Left renal pelvis (tissue), 4 donors: ENCODE measurements at regions not wholly inside any gene's neighbourhood (a gene's known extent, or its start where the extent isn't known, plus 50 kb on each side); places are given as distances from the start of the nearest gene placed in this dataset.

Experiments used
- DNase-seq, 4 donors: peaks; one replicate each; pipeline ENCODE4 v3.0.0-alpha.2; 2013; ENCODE audit warnings: low read depth in 4 of 4, low spot score in 3 of 4

DNA sequence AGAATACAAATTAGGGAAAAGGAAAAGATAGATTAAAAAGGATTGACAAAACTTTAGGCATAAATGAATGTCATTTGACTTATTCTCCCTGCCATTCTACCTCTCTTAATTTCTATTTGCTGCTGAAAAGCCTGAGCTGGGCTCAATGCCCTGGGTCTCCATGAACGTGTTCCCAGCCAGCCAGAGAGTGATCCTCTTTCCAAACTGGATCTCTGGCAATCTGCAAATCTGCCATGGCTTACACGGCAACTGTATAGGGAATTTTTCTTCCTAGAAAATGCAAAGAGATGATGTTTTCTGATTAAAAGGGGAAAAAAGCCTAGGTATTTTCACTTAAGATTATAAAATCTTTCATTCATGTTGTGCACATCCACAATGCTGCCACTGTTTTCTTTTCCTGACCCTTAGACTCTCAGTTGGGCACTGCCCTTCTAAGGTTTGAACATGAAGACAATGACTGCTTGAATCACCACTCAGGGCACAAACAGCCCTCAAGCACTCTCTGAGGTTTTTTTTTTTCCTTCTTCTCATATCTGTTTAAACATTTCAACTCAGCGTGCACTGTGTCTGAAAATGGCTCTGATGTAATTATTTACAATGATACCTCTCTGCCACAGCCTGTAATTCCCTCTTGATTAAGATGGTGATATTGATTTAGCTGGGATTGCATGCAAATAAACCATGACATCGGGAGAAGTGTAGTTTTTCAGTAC, 60.3 kb downstream of the DACT1 start:
- no peak for DNase-seq

DNA sequence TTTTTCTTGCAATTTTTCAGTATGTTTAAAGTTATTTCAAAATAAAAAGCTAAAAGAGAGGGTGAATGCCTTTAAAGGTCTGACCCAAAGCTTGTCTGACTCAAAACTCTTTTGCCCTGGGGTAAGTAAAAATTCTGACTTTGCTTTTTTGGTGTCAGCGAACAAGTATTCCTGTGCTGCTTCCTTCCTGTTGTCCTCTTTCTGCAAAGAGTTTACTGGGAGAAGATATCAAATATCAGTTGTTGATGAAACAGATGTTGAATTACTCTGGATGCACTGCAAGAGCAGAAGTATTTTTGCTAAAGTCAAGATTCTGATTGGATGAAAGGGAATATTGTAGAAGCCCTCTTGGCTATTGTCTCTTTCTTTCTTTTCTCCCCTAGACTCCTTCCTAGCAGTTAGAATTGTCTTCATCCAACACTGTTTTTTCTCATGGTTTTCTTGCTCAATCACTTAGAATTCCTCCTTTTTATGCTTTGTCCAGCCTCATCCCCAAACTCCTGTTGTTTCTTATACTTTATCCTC, 62.0 kb downstream of the DACT1 start:
- DNase-seq, result no peak

DNA sequence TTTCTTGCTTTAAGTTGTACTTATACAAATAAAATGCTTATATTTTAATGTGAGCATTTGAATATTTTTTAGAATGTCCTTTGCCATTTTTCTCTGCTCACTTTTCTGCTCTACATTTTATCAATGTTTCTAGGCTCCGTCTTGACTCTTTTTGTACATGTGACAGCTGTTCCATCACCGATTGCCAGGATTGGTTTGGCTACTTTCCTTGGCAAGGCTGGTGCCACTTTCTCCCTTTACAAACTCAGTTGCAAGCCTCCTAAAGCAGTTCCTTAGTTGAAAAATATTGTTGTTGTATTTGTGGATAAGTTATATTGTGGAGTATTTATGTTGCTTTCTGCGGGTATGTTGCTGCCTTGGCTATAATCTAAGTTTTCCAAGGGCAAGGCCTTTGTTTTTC, 63.4 kb downstream of the DACT1 start:
- DNase-seq, result no peak

DNA sequence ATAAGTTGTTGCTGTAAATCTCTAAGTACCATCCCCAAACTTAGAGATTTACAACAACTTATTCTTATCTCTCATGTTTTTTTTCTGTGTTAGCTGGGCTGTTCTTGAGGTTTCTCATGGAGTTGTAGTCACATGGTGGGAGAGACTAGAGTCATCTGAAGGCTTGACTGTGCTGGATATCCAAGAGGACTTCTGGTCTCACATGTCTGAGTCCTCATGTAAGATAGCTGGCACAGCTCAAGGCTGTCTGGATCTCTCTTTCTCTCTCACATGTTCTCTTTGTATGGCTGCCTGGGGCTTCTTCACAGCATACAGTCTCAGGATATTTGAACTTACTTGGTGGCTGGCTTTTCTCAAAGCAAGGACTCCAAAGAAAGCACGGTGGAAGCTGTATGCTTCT, 63.8 kb downstream of the DACT1 start:
- no peak for DNase-seq

DNA sequence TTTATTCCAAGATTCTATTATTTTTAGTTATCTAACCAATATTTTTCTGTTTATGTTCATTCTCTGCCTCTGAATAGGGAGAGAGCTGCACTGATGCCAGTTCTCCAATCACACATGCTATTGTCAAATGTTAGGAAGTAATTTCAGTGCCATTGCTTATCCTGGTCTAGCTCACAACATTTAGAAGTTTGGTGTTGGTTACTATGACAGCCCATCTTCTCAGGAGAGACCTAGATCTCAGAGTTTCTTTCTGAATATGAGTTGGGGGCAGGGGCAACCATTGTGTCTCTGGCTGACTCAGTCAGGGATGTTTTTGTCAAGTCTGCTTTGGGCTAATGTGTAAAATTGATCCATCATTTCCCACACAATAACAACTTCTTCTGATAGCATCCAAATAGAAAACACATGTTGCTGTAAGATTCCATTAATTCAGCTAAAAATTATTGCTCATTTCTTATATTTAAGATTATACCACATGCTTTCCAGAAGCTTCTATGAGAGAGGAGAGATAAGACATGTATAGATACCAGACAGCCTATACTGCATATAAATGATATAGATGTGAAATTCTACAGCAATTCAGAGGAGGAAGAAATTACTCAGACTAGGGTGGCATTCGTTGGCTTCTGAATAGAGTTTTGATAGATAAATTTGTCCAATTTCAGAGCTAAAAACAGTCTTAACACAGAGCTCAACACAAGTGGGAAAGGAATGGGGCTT, 64.8 kb downstream of the DACT1 start:
- no peak for DNase-seq

DNA sequence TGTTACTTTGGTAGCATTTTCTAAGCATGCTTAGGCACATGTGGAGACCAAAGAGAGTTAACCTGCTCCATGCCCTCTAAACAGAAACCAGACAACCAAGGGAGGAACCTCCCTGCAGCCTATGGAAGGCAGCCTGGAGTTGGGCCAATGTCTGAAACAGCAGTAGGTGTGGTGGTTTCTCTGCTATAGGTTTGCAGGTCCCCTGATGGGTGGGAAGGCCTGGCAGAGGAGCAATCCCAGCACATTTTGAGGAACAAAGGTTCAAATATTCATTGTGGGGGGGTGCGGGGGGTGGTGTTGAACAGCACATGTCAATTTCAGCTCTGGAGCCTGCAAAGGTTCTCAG, 65.4 kb downstream of the DACT1 start:
- no peak for DNase-seq

DNA sequence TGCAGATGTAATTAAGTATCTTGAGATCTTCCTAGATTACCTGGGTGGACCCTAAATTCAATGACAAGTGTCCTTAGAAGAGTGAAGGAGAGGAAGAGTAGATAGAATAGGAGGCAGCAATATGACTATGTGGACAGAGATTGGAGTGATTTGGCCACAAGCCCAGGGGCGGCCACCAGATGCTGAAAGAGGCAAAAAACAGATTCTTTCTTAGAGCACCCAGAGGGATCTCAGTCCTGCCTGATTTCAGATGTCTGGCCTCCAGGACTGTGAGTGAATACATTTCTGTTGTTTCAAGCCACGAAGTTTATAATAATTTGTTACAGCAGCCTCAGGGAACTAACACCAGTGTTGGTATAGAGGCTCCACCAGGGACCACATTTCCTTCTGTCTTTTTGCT, 67.3 kb downstream of the DACT1 start:
- no peak for DNase-seq

DNA sequence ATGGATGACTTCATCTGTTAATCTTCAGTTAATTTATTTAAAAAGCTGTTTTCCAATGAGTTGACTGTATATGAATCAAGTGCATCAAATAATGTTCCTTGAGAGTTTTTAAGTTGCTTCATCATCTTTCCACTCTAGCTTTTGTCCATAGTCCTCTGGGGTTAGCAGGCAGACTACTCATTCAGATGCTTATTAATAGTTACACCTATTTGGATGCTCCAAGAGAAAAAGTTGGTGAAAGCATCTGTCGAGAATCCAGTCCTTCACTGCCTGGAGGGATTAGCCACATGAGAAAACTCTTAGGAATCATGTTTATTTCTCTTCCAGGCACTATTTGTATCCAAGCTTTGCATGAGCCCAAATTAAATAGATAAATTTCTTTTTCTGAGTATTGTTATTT, 70.2 kb downstream of the DACT1 start:
- DNase-seq, result no peak

DNA sequence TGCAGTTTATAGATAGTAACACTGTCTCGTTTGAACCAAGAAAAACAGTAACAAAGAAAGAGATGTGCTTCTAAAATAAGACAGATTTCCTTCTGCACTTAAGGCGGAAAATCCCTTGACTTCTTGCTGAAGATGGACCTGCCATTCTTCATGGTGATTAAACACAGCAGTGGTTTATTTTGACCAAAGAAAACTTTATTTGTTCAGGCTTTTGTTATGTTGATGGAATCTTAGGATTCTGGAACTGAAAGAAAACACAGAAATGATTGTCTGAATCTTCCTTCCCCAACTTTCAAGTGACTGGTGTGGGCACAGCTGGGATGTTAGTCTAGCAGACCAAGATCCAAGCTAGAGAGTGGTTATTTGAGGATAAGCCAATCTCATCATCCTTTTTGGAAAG, 72.2 kb downstream of the DACT1 start:
- DNase-seq, result no peak

DNA sequence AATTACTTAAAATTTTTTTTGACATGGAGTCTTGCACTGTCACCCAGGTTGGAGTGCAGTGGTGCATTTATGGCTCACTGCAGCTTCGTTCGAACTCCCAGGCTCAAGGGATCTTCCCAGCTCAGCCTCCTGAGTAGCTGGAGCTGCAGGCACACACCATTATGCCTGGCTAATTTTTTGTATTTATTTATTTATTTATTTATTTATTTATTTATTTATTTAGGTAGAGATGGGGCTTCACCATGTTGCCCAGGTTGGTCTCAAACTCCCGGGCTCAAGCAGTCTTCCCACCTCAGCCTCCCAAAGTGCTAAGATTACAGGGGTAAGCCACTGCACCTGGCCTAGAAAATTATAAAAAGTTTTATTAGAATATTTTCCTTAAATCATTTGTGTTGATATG, 73.6 kb downstream of the DACT1 start:
- DNase-seq, result no peak

DNA sequence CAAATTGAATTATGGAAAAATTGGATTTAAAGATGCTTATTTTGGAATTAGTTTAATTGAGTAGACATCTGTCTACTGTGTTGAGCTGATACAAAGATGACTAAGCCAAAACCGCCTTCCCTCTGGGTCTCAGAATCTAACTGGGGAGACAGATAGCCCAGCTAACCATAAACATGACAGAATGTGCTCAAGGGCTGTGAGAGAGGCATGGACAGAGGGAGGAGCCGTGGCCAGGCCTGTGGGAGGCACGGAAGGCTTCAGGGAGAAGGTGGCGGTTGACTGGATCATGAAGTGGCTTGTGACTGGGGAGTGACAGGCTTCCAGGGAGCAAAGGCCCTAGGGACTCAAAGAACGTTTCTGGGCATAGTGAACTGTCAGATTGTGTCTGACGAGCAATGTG, 74.6 kb downstream of the DACT1 start:
- no peak for DNase-seq

DNA sequence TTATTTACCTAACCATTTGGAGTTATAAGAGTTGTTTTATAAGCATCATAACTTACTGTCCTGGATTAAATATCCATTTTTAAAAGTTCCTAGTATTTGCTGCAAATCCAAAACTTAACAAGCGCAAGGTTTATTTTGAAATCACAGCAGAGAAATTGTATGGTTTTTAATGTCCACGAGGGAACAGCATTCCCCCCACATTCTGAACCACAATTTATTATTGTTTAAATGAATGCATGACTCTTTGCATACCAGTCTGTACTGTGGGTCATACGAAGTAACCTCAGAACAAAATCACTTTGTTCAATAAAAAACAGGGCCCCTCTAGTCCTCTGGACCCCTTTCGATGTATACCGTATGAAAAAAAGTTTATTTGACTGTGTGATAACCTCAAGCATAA, 75.9 kb downstream of the DACT1 start:
- no peak for DNase-seq

DNA sequence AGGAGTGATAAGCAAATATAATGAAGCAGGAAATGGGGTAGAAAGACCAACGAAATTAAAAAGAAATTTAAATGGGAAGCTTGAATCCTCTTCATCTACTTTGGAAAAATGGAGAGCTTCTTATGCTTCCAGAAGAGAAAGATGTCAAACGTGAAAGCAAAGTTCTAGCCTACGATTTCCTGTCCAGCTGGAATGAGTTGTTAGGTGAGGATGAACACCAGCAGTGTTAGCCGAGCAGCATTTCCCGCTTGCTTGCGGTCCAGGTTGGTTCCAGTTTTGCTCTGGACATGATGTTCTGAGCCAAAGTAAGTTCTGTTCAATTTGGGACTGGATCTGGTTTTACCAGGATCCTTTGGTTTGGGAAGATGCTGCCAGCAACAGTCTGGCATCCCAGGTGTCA, 78.9 kb downstream of the DACT1 start:
- DNase-seq, result no peak

DNA sequence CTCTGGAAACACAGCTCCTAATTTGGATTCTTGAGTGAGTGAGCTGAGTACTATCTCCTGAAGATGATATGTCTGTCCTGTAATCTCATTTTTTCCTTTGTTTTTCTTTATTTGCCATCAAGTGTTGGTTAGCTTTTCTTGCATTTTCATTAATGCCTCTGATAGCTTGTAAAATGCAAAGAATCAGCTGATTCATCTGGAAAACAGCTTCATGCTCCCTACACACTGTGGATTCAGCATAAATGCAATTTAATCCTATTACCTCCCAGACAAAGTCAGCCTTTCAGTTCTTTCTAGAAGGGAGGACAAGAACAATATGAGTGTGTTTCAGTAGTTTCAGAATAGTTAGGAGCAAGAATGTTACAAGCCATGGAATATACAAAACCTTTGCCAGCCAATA, 79.4 kb downstream of the DACT1 start:
- no peak for DNase-seq

DNA sequence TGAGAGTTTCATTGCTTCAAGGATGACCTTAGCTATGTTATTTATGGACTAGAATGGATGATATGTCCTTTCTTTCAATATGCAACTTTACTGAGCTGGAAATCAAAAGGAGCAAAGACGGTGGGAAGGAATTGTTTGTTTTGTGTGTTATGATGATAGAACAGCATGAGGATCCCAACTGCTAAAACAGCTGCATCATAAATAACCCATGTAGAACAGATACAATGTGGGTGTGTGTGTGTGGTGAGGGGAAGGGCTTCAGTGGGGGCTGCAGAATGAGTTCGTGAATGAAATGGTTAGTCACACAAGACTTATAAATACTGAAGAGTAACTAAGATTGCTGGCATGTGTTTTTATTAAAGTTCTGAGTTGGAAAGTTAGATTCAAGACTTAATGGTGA, 80.1 kb downstream of the DACT1 start:
- DNase-seq, result no peak

DNA sequence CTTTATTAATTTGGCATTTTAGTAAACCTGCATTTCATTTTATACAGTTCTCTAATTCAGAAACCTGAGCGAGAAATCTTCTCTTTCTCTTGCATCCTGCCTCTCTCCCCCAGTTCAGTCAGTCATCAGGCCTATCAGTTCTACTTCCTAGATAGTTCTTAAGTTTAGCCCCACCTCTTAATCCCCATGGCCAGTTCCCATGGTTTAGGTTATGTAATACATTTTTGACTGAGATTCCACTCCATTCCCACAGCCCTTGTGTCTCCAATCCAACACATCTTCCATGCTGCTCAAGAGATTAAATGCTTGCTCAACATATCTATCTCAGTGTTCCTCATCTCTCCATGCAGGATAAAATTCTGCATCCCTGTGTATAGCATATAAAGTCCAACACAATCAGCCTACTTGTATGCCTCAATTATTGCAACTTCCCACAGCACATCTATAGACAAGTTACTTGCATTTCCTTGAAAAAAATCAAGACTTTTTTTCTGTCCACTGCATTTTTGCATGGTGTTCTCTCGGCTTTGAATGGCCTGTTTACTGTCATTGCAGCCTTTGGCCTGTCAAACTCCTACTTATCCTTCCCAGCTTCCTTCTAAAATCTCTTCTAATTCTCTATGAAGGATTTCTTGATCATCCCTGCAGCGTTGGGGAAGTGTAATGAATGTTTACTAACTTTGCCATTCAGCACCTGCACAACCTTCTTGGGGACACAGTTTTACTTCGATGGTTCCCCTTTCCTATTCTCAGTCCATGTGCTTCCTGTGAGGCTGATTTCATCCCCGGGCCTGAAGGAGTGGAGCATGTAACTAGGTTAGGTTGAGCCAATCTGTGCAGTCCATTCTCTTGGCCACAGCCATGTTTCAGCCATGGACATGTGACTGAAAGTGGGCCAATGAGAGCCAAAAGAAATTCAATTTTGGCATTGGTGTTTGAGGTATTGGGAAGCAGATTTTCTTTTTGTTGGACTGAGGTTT, 80.8 kb downstream of the DACT1 start:
- DNase-seq, result no peak

DNA sequence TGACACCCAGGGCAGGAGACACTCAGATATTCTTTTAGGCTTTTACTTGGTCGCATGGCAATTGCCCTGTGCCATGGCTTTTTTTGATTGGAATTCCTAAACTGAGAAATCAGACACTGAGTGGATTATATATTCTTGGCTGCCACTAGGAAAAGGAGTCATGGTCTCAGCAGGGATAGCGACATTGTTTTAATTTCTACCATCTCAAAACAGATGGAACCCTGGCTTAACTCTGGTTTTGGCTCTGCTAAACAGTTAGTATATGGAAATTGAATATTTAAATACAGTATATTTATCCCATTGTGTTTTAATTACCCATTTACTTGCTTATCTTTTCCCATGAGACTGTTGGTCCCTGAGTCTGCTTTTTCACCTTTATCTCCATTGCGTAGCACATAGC, 84.0 kb downstream of the DACT1 start:
- no peak for DNase-seq

DNA sequence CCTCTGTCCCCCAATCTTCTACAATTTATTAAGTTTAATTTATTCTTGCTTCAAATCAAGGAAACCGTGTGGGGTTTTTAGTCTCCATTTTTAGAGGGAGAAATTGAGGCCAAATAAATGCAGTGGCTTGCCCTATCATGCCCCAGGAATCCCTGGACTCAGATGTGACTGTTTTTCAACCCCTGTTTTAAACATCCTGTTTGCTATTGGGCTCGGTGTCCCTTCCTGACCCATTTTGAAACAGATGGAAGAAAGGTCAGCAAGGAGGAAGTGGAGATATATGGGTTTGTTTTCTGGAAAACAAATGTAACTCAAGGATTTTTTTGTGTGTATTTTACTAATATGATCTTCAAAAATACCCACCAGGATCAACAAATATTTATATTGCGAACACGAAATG, 84.7 kb downstream of the DACT1 start:
- no peak for DNase-seq

DNA sequence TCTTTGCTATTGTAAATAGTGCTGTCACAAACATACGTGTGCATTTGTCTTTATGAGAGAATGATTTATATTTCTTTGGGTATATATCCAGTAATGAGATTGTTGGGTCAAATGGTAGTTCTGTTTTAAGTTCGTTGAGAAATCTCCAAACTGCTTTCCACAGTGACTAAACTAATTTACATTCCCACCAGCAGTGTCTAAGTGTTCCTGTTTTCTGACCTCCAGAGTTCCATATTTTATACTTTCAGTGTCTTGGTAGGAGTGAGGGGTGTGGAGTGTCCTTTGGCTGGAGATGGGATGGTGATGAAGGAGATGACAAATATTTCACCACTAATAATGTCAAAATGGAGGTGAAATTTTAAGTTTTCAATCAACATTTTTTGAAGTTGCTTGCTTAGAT, 86.4 kb downstream of the DACT1 start:
- no peak for DNase-seq

DNA sequence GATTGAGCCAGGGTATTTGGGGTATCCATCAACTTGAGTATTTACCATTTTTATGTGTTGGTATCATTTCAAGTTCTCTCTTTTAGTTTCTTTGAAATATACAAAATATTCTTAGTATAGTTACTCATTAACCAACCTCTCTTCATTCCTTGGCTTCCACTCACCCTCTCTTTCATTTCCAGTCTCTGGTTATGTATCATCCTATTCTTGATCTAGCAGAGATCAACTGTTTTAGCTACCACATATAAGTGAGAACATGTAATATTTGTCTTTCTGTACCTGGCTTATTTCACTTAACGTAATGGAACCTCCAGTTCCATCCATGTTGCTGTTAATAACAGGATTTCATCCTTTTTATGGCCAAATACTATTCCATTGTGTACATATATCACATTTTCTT, 86.9 kb downstream of the DACT1 start:
- no peak for DNase-seq

DNA sequence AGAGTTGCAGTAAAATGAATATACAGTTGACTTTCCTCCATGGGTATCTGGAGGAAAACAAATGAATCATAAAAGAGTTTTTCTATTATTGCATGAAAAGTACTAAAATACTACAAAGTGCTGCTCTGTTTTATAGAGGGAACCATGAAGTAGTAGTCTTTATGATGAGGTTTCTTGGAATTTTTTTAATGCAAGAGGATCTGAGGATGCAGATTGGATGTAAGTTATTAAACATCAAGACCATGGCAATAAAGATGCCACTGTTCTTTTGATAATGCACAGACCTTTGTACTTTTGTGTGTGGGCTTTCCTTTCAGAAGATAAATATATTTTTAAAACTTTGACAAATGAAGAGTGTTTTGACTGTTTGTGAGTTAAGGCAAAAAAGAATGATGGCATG, 87.5 kb downstream of the DACT1 start:
- no peak for DNase-seq
